ENCODE measurements at regions not wholly inside any gene's neighbourhood (a gene's known extent, or its start where the extent isn't known, plus 50 kb on each side); places are given as distances from the start of the nearest gene placed in this dataset.

DNA sequence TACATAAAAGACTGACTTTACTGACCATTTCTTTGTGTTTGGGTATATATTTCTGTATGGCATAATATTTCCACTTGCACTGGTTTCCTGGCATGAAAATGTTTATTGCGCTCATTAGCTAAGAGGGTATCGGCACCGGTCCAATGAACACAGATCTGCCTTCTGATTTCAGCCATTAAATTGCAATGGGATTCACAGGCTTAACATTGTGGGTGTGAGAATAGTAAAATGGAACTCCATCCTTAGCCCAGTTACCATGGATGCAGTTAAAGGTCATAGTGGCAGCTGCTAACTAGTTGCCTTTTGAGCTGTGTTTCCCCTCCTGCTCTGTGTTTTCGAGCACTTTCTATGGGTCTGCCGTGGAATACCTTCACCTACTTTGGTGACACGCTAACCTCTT, 352.6 kb upstream of the POU3F3 start:
- TF ChIP-seq POLR2AphosphoS5 (IDR thresholded peaks at IDR 0.05; ENCODE audit: low read depth) = no peak
- no peak for TF ChIP-seq EZH2 (IDR thresholded peaks at IDR 0.05; ENCODE audit: low read depth, unreplicated experiment)
- TF ChIP-seq ZNF331 (CRISPR knock-in tag; IDR thresholded peaks at IDR 0.05; ENCODE audit: low read depth) = no peak
- TF ChIP-seq, protein P1, sequence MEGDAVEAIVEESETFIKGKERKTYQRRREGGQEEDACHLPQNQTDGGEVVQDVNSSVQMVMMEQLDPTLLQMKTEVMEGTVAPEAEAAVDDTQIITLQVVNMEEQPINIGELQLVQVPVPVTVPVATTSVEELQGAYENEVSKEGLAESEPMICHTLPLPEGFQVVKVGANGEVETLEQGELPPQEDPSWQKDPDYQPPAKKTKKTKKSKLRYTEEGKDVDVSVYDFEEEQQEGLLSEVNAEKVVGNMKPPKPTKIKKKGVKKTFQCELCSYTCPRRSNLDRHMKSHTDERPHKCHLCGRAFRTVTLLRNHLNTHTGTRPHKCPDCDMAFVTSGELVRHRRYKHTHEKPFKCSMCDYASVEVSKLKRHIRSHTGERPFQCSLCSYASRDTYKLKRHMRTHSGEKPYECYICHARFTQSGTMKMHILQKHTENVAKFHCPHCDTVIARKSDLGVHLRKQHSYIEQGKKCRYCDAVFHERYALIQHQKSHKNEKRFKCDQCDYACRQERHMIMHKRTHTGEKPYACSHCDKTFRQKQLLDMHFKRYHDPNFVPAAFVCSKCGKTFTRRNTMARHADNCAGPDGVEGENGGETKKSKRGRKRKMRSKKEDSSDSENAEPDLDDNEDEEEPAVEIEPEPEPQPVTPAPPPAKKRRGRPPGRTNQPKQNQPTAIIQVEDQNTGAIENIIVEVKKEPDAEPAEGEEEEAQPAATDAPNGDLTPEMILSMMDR (conservative IDR thresholded peaks at IDR 0.05; ENCODE audit: low read depth in 2 of 2) = no peak
- TF ChIP-seq, protein P2, sequence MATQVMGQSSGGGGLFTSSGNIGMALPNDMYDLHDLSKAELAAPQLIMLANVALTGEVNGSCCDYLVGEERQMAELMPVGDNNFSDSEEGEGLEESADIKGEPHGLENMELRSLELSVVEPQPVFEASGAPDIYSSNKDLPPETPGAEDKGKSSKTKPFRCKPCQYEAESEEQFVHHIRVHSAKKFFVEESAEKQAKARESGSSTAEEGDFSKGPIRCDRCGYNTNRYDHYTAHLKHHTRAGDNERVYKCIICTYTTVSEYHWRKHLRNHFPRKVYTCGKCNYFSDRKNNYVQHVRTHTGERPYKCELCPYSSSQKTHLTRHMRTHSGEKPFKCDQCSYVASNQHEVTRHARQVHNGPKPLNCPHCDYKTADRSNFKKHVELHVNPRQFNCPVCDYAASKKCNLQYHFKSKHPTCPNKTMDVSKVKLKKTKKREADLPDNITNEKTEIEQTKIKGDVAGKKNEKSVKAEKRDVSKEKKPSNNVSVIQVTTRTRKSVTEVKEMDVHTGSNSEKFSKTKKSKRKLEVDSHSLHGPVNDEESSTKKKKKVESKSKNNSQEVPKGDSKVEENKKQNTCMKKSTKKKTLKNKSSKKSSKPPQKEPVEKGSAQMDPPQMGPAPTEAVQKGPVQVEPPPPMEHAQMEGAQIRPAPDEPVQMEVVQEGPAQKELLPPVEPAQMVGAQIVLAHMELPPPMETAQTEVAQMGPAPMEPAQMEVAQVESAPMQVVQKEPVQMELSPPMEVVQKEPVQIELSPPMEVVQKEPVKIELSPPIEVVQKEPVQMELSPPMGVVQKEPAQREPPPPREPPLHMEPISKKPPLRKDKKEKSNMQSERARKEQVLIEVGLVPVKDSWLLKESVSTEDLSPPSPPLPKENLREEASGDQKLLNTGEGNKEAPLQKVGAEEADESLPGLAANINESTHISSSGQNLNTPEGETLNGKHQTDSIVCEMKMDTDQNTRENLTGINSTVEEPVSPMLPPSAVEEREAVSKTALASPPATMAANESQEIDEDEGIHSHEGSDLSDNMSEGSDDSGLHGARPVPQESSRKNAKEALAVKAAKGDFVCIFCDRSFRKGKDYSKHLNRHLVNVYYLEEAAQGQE (IDR thresholded peaks at IDR 0.05; ENCODE audit: unreplicated experiment) = no peak
